Vagina (tissue), 2 donors: ENCODE measurements at regions not wholly inside any gene's neighbourhood (a gene's known extent, or its start where the extent isn't known, plus 50 kb on each side); places are given as distances from the start of the nearest gene placed in this dataset.

Source experiments
- DNase-seq, 2 donors: peaks; one replicate each; pipeline ENCODE4 v3.0.0-alpha.2; 2017; ENCODE audit errors: extremely low spot score in 2 of 2
- H3K27ac ChIP-seq: fragments of 200-600 bp; sonication (generic); one replicate; pipeline ENCODE4 v1.5.1; 2019
- H3K27me3 ChIP-seq: fragments of 200-600 bp; sonication (generic); one replicate; pipeline ENCODE4 v1.5.1; 2019
- H3K36me3 ChIP-seq, 2 donors: fragments of 200-600 bp; sonication (generic); one replicate each; pipeline ENCODE4 v1.5.1; 2017 to 2019
- H3K4me1 ChIP-seq: fragments of 200-600 bp; sonication (generic); one replicate; pipeline ENCODE4 v1.5.1; 2019
- H3K4me3 ChIP-seq, 2 donors: fragments of 200-600 bp; sonication (generic); 1 replicate in 1 of 2; 2 replicates in 1 of 2; pipeline ENCODE4 v1.5.1; 2016 to 2019
- H3K9me3 ChIP-seq: fragments of 200-600 bp; sonication (generic); one replicate; pipeline ENCODE4 v1.5.1; 2019
- CTCF ChIP-seq, 3 experiments: fragments of 450-650 bp in 2 of 3; fragments of 200-600 bp in 1 of 3; sonication (generic) in 1 of 3; IDR thresholded peaks; one replicate each; pipeline ENCODE4 v1.5.1; 2017 to 2019; ENCODE audit warnings: antibody characterized with exemption in 3 of 3, mild to moderate bottlenecking in 2 of 3, moderate library complexity in 2 of 3
- POLR2A ChIP-seq, 2 donors: fragments of 450-650 bp; IDR thresholded peaks; one replicate each; pipeline ENCODE4 v1.6.1; 2017; ENCODE audit warnings: antibody characterized with exemption in 2 of 2, mild to moderate bottlenecking in 2 of 2, moderate library complexity in 2 of 2
- POLR2AphosphoS5 ChIP-seq, 2 donors: sonication (generic); formaldehyde crosslinking; IDR thresholded peaks; one replicate each; pipeline ENCODE4 v1.9.0; 2017; ENCODE audit warnings: antibody characterized with exemption in 2 of 2, mild to moderate bottlenecking in 2 of 2, low read depth in 1 of 2; ENCODE audit not compliant: insufficient read depth in 1 of 2
- intact Hi-C: fragments of 100-400 bp; cut with DNase I; formaldehyde crosslinking; loops from one replicate; pipeline ENCODE4 v1.15.1; 2023

- DNase-seq: no peak
- peak overlapping the region; percentile 80 for H3K27ac ChIP-seq
- intact Hi-C loops: no loop called here
- H3K36me3 ChIP-seq: no peaks in the 10 kb centered on the region
- H3K9me3 ChIP-seq: no peaks in the 10 kb centered on the region
- TF ChIP-seq POLR2AphosphoS5 (IDR thresholded peaks at IDR 0.05; ENCODE audit: insufficient read depth in 1 of 2, low read depth in 1 of 2): no peak
- TF ChIP-seq POLR2A (IDR thresholded peaks at IDR 0.05): no peak
- TF ChIP-seq CTCF (IDR thresholded peaks at IDR 0.05): no peak
- peaks cover 38% of the 10 kb centered on the region for H3K4me1 ChIP-seq
- no peaks in the 10 kb centered on the region for H3K27me3 ChIP-seq
- peak overlapping the region in 1 of 2 donors; percentile 19 for H3K4me3 ChIP-seq
These were observed 92.6 kb downstream of the SNX5 start for GRCh38 chr20:17875981-17876385.

DNA sequence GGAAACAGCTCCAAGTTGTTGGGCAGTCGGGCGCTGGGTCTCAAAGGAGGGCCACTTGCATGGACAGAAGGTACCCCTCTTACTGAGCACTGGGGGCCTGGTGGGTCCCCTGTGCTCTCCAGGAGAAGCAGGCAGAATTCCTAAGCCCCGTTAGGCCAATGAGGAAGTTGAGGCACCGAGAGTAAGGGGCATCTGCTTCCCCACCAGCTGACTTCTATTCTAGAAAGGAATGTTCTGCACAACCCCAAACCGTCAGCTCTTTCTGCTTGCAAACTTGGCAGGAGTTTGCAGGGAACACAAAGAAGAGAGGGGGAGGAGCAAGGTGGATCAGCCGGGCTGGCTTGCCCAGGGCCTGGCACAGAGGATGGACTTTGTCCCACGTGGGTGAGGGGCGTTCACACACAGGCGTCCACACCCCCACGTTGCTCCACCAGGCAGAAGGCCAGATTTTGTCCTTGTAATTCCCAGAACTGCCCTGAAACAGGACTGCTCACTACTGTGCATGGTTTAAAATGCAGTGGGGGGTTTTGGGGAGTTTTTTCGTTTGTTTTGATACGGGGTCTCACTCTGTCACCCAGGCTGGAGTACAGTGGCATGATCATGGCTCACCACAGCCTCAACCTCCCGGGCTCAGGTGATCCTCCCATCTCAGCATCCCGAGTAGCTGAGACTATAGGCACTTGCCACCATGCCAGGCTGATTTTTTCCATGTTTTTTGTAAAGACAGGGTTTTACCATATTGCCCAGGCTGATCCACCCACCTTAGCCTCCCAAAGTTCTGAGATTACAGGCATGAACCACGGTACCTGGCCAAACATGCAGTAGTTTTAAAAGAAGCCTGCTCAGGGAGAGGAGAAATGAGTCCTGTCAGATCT, 93.3 kb downstream of the SNX5 start:
- H3K4me3 ChIP-seq: peak overlapping the region in 1 of 2 donors; percentile 19
- intact Hi-C loops: no loop called here
- no peaks in the 10 kb centered on the region for H3K9me3 ChIP-seq
- no peaks in the 10 kb centered on the region for H3K36me3 ChIP-seq
- no peaks in the 10 kb centered on the region for H3K27me3 ChIP-seq
- H3K4me1 ChIP-seq: peaks cover 38% of the 10 kb centered on the region
- no peak for TF ChIP-seq POLR2A (IDR thresholded peaks at IDR 0.05)
- TF ChIP-seq POLR2AphosphoS5 (IDR thresholded peaks at IDR 0.05; ENCODE audit: insufficient read depth in 1 of 2, low read depth in 1 of 2): peak; percentile 64 to 72
- peak overlapping the region; percentile 80 for H3K27ac ChIP-seq
- no peak for DNase-seq

GRCh38 chr20:17874271-17875105, 94.1 kb downstream of the SNX5 start:
- Histone ChIP-seq H3K9me3 (no peaks in the 10 kb centered on the region), H3K27ac (peak overlapping the region; percentile 80), H3K36me3 (no peaks in the 10 kb centered on the region), H3K4me1 (peaks cover 38% of the 10 kb centered on the region), H3K4me3 (peak overlapping the region in 1 of 2 donors; percentile 6), H3K27me3 (no peaks in the 10 kb centered on the region)
- intact Hi-C loops: no loop called here
- DNase-seq: no peak
- TF ChIP-seq POLR2A (IDR thresholded peaks at IDR 0.05) (no peak), POLR2AphosphoS5 (IDR thresholded peaks at IDR 0.05; ENCODE audit: insufficient read depth in 1 of 2, low read depth in 1 of 2) (peak in 1 of 2 donors; percentile 48)

- no peak for DNase-seq
- Histone ChIP-seq H3K4me1 (peaks cover 38% of the 10 kb centered on the region), H3K4me3 (peak overlapping the region in 1 of 2 donors; percentile 6), H3K9me3 (no peaks in the 10 kb centered on the region), H3K27me3 (no peaks in the 10 kb centered on the region), H3K36me3 (no peaks in the 10 kb centered on the region), H3K27ac (peak overlapping the region; percentile 80)
- no peak for TF ChIP-seq POLR2A (IDR thresholded peaks at IDR 0.05)
- peak in 1 of 2 donors; percentile 73 for TF ChIP-seq POLR2AphosphoS5 (IDR thresholded peaks at IDR 0.05; ENCODE audit: insufficient read depth in 1 of 2, low read depth in 1 of 2)
- TF ChIP-seq CTCF (IDR thresholded peaks at IDR 0.05): no peak
- intact Hi-C loops: no loop called here
These were observed 95.0 kb downstream of the SNX5 start for GRCh38 chr20:17873410-17874270.

DNA sequence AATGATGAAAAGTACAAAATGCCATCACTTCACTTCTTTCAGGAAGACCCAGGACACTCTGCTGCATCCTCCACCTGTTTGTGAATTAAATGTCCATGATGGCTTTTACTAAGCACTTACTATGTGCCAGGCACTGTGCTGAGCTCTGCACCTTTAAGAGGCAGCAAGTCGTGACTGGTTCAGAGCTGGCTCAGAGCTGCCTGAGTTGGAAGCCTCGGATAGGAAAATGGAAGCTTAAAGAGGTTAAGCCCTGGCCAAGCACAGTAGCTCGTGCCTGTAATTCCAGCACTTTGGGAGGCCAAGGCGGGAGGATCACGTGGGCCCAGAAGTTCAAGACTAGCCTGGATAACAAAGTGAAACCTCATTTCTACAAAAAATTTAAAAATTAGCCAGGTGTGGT, 95.6 kb downstream of the SNX5 start:
- no peak for DNase-seq

More for the DNA sequence above, 95.6 kb downstream of the SNX5 start:
- TF ChIP-seq POLR2A (IDR thresholded peaks at IDR 0.05) (no peak), POLR2AphosphoS5 (IDR thresholded peaks at IDR 0.05; ENCODE audit: insufficient read depth in 1 of 2, low read depth in 1 of 2) (no peak), CTCF (IDR thresholded peaks at IDR 0.05) (no peak)
- intact Hi-C loops: no loop called here
- peaks cover 38% of the 10 kb centered on the region for H3K4me1 ChIP-seq
- H3K27me3 ChIP-seq: no peaks in the 10 kb centered on the region
- no peak overlapping the region for H3K4me3 ChIP-seq
- no peaks in the 10 kb centered on the region for H3K9me3 ChIP-seq
- peak overlapping the region; percentile 80 for H3K27ac ChIP-seq
- H3K36me3 ChIP-seq: no peaks in the 10 kb centered on the region
